HG03175 (cell line): ENCODE measurements at regions not wholly inside any gene's neighbourhood (a gene's known extent, or its start where the extent isn't known, plus 50 kb on each side); places are given as distances from the start of the nearest gene placed in this dataset.
"Not testable (repeated sequence)": the region's sequence is repeated elsewhere in the genome, so short reads cannot be mapped to it uniquely, and the experiment has no call there.

Experiments
- ATAC-seq: cut with Tn5 transposase; IDR thresholded peaks from one replicate; pipeline ENCODE4 v1.9.1; 2021; ENCODE audit warnings: mild to moderate bottlenecking, moderate library complexity; ENCODE audit not compliant: unreplicated experiment

GRCh38 chrX:102784550-102784949 is 64.0 kb downstream of the GPRASP3 start:
- ATAC-seq, result no peak

- no peak for ATAC-seq
These were observed 66.7 kb downstream of the GPRASP3 start for GRCh38 chrX:102787283-102787682.

GRCh38 chrX:102808336-102808735 is 87.8 kb downstream of the GPRASP3 start:
- ATAC-seq, result no peak

- ATAC-seq, result not testable (repeated sequence)
These were observed 97.7 kb downstream of the GPRASP3 start for GRCh38 chrX:102818269-102818668.

- ATAC-seq, result no peak
These were observed 104.4 kb upstream of the RAB40AL start for GRCh38 chrX:102832661-102833060.

GRCh38 chrX:102833136-102833535 is 103.9 kb upstream of the RAB40AL start:
- no peak for ATAC-seq

GRCh38 chrX:102835504-102836146 is 101.4 kb upstream of the RAB40AL start:
- peak; percentile 56 for ATAC-seq

GRCh38 chrX:102837847-102838246 is 99.2 kb upstream of the RAB40AL start:
- no peak for ATAC-seq

- ATAC-seq, result no peak
These were observed 96.0 kb upstream of the RAB40AL start for GRCh38 chrX:102840871-102841705.

GRCh38 chrX:102841706-102842003 is 95.4 kb upstream of the RAB40AL start:
- no peak for ATAC-seq

GRCh38 chrX:102845020-102845419 is 92.1 kb upstream of the RAB40AL start:
- no peak for ATAC-seq

- ATAC-seq, result no peak
These were observed 90.4 kb upstream of the RAB40AL start for GRCh38 chrX:102846544-102847236.

- ATAC-seq, result no peak
These were observed 89.7 kb upstream of the RAB40AL start for GRCh38 chrX:102847362-102847761.

- no peak for ATAC-seq
These were observed 87.7 kb upstream of the RAB40AL start for GRCh38 chrX:102849396-102849795.

GRCh38 chrX:102858826-102859549 is 78.1 kb upstream of the RAB40AL start:
- ATAC-seq, result not testable (repeated sequence)

GRCh38 chrX:102859550-102859871 is 77.6 kb upstream of the RAB40AL start:
- ATAC-seq, result no peak

GRCh38 chrX:102860235-102860634 is 76.8 kb upstream of the RAB40AL start:
- ATAC-seq, result no peak

- ATAC-seq, result peak; percentile 95
These were observed 73.3 kb upstream of the RAB40AL start for GRCh38 chrX:102863735-102864134.

GRCh38 chrX:102866981-102867656 is 70.0 kb upstream of the RAB40AL start:
- ATAC-seq, result no peak

- ATAC-seq, result no peak
These were observed 53.6 kb upstream of the RAB40AL start for GRCh38 chrX:102883491-102883890.
